Activated CD4-positive, alpha-beta T cell treated with anti-CD3 and anti-CD28 coated beads for 24 hours (primary cell): ENCODE measurements at regions not wholly inside any gene's neighbourhood (a gene's known extent, or its start where the extent isn't known, plus 50 kb on each side); places are given as distances from the start of the nearest gene placed in this dataset.

Experiments
- DNase-seq, 2 donors: peaks; one replicate each; pipeline ENCODE4 v3.0.0-alpha.2; 2020; ENCODE audit warnings: low read depth in 2 of 2

GRCh38 chr12:38139456-38139855 lies 177.1 kb upstream of the ALG10B start:
- DNase-seq: no peak

GRCh38 chr12:38141239-38141638 lies 175.3 kb upstream of the ALG10B start:
- no peak for DNase-seq

DNA sequence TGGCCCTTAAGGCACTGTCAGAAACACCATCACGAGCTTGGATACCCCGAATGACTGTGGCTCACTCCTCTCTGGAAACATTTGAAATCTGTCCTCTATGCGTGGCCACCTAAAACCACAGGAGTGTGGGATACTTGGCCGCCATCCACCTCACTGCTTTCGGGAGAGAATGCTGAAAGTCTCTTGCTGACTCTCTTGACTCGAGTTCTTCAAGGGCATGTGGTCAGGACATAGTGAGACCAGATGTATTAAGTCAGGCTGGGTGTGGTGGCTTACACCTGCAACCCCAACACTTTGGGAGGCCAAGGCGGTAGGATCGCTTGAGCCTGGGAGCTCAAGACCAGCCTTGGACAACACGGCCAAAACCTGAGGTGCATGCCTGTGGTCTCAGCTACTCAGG lies 174.7 kb upstream of the ALG10B start:
- DNase-seq: no peak

GRCh38 chr12:38142974-38143373 lies 173.6 kb upstream of the ALG10B start:
- no peak for DNase-seq

DNA sequence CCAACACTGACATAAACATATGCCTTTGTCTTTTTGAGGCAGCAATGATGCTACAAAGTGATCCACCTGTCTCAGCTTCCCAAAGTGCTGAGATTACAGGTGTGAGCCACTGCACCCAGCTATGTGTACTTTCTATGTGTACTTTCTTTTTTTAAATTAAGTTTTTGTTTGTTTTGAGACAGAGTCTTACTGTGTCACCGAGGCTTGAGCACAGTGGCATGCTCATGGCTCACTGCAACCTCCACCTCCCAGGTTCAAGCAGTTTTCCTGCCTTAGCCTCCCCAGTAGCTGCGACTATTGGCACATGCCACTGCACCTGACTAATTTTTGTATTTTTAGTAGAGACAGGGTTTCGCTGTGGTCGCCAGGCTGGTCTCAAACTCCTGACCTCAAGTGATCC lies 172.5 kb upstream of the ALG10B start:
- no peak for DNase-seq

DNA sequence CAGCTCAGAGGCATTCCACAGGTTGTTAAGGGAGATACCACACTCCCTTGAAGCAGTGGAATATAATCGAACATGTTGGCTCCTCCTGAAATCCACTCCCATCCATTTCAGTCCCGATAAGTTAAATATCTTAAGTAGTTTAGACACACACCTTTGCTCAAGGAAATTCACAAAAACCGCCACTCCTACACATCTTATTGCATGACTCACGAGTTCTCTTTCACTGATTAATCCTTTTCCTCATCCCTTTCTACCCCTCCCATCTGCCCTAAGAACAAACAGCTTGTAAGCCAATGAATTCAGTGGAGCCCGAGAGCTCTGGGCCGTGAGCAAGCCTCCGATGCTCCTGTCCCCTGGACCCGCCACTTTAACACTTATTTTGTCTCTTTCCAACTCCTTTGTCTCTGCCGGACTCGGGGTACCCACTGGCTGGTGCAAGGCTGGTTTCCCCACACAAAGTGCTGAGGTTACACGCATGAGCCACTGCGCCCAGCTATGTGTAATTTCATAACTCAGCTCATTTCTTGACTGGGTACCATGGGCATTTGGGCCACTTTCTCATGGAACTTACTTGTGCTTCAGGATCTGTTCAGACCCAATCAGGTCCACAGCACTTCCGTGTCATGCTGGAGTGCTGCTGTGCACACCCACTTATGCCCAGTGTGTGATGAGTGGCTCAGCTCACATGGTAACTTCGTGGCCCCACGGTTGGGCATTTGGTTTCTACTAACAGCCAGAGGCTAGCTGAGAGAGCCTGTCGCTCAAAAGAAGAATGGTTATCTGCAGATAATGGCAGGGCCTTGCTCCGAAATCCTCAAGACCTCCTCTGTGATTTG lies 171.8 kb upstream of the ALG10B start:
- DNase-seq: no peak

- no peak for DNase-seq
These were observed 167.0 kb upstream of the ALG10B start for GRCh38 chr12:38149395-38150073.

DNA sequence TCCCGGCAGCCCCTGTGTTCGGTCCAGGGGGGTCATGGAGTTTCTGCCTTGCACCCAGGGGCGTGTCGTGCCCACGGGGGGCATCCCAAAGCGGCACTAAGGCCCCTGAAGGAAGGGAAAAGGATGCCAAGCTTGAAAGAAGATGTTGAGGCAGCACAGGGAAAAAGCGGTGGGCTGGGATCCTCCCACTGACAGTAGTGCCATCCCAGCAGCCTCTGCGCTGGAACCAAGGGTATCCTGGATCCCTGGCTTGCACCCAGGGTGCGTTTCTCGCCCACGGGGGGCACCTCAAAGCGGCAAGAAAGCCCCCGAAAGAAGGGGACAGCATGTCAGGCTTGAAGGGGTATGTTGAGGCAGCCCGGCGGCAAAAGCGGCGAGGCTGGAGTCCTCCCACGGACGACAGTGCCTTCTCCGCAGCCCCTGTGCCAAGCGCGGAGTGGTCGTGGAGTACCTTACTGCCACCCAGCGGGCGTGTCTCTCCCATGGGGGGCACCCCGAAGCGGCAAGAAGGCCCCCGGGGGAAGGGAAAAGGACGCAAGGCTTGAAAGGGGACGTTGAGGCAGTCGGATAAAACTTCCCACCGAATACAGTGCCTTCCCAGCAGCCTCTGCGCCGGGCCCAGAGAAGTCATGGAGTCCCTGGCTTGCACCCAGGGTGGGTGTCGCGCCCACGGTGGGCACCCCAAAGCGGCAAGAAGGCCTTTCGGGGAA lies 164.4 kb upstream of the ALG10B start:
- DNase-seq: no peak

DNA sequence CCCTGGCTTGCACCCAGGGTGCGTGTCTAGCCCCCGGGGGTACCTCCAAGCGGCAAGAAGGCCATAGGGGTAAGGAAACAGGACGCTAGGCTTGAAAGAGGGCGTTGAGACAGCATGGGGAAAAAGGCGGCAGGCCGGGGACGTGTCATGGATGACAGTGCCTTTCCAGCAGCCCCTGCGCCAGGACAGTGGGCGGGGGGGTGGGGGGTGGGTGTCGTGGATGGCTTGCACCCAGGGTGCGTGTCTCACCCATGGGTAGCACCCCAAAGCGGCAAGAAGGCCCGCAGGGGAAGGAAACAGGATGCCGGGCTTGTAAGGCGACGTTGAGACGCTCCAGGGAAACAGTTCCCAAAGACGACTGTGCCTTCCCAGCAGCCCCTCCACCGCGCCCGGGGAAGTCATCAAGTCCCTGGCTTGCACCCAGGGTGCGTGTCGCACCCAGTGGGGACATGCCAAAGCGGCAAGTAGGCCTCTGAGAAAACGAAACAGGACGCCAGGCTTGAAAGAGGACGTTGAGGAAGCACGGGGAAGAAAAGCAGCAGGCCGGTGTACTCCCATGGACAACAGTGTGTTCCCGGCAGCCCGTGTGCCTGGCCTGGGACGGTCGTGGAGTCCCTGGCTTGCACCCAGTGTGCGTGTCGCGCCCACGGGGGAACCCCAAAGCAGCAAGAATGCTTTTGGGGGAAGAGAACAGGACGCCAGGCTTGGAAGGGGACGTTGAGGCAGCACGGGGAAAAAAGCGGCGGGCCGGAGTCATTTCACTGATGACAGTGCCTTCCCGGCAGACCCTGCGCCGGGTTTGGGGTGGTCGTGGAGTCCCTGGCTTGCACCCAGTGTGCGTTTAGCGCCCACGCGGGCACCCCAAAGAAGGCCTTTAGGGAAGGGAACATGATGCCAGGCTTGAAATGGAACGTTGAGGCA lies 163.5 kb upstream of the ALG10B start:
- no peak for DNase-seq

- DNase-seq: no peak
These were observed 162.9 kb upstream of the ALG10B start for GRCh38 chr12:38153737-38154061.

- DNase-seq: no peak
These were observed 162.2 kb upstream of the ALG10B start for GRCh38 chr12:38154096-38155019.

DNA sequence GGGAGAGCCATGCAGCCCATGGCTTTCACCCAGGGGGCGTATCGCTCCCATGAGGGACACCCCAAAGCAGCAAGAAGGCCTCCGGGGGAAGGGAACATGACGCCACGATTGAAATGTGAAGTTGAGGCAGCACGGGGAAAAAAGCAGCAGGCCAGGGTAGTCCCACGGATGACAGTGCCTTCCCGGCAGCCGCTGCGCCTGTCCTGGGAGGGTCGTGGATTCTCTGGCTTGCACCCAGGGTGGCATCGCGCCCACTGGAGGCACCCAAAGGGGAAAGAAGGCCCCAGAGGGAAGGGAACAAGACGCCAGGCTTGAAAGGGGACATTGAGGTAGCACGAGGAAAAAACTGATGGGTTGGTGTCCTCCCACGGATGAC lies 161.6 kb upstream of the ALG10B start:
- no peak for DNase-seq

- DNase-seq: no peak
These were observed 160.8 kb upstream of the ALG10B start for GRCh38 chr12:38155526-38156496.

- no peak for DNase-seq
These were observed 159.9 kb upstream of the ALG10B start for GRCh38 chr12:38156497-38157245.

DNA sequence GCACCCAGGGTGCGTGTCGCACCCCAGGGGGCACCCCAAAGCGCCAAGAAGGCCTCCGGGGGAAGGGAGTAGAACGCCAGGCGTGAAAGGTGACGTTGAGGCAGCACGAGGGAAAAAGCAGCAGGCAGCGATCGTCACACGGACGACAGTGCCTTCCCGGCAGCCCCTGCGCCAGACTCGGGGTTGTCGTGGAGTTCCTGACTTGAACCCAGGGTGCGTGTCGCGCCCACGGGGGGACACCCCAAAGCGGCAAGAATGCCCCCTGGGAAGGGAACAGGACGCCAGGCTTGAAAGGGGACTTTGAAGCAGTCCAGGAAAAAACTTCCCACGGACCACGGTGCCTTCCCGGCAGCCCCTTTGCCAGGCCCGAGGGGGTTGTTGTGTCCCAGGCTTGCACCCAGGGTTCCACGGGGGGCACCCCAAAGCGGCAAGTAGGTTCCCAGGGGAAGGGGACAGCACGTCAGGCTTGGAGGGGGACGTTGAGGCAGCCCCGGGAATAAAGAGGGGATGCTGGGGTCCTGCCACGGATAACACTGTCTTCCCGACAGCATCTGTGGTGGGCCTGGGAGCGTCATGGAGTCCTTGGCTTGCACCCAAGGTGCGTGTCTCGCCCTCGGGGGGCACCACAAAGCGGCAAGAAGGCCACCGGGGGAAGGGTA lies 159.2 kb upstream of the ALG10B start:
- DNase-seq: no peak

GRCh38 chr12:38157933-38158401 lies 158.6 kb upstream of the ALG10B start:
- no peak for DNase-seq

GRCh38 chr12:38158428-38159091 lies 158.0 kb upstream of the ALG10B start:
- no peak for DNase-seq
